GM21786 (cell line): ENCODE measurements at regions not wholly inside any gene's neighbourhood (a gene's known extent, or its start where the extent isn't known, plus 50 kb on each side); places are given as distances from the start of the nearest gene placed in this dataset.
"Not testable (repeated sequence)": the region's sequence is repeated elsewhere in the genome, so short reads cannot be mapped to it uniquely, and the experiment has no call there.

ENCODE experiments used
- ATAC-seq: cut with Tn5 transposase; IDR thresholded peaks from one replicate; pipeline ENCODE4 v1.9.1; 2021; ENCODE audit not compliant: unreplicated experiment

- no peak for ATAC-seq
Measured at GRCh38 chr15:39016706-39017105, 452.1 kb upstream of the RASGRP1 start.

- no peak for ATAC-seq
Measured at GRCh38 chr15:39018966-39019365, 454.4 kb upstream of the RASGRP1 start.

GRCh38 chr15:39021341-39021740, 456.7 kb upstream of the RASGRP1 start:
- ATAC-seq, result no peak

- ATAC-seq, result no peak
Measured at GRCh38 chr15:39022532-39023305, 458.1 kb upstream of the RASGRP1 start.

- ATAC-seq, result no peak
Measured at GRCh38 chr15:39025321-39025720, 460.7 kb upstream of the RASGRP1 start.

GRCh38 chr15:39025881-39026280, 461.3 kb upstream of the RASGRP1 start:
- ATAC-seq, result no peak

- no peak for ATAC-seq
Measured at GRCh38 chr15:39028069-39028468, 463.5 kb upstream of the RASGRP1 start.

- no peak for ATAC-seq
Measured at GRCh38 chr15:39029741-39030140, 465.1 kb upstream of the RASGRP1 start.

GRCh38 chr15:39030291-39031070, 465.9 kb upstream of the RASGRP1 start:
- ATAC-seq, result no peak

- no peak for ATAC-seq
Measured at GRCh38 chr15:39031596-39031995, 467.0 kb upstream of the RASGRP1 start.

GRCh38 chr15:39034816-39035215, 470.2 kb upstream of the RASGRP1 start:
- ATAC-seq, result no peak

- ATAC-seq, result not testable (repeated sequence)
Measured at GRCh38 chr15:39037611-39038010, 473.0 kb upstream of the RASGRP1 start.

- no peak for ATAC-seq
Measured at GRCh38 chr15:39040861-39041260, 476.2 kb upstream of the RASGRP1 start.

GRCh38 chr15:39041979-39042495, 477.4 kb upstream of the RASGRP1 start:
- ATAC-seq, result no peak

- ATAC-seq, result no peak
Measured at GRCh38 chr15:39051626-39052322, 487.2 kb upstream of the RASGRP1 start.

- ATAC-seq, result no peak
Measured at GRCh38 chr15:39052323-39052705, 487.7 kb upstream of the RASGRP1 start.

GRCh38 chr15:39053480-39053879, 488.9 kb upstream of the RASGRP1 start:
- ATAC-seq, result no peak

- no peak for ATAC-seq
Measured at GRCh38 chr15:39054128-39054732, 489.6 kb upstream of the RASGRP1 start.

GRCh38 chr15:39056357-39056756, 491.7 kb upstream of the RASGRP1 start:
- ATAC-seq, result no peak

GRCh38 chr15:39058351-39059131, 493.9 kb upstream of the RASGRP1 start:
- no peak for ATAC-seq
